Omental fat pad (tissue), 3 donors: ENCODE measurements at regions not wholly inside any gene's neighbourhood (a gene's known extent, or its start where the extent isn't known, plus 50 kb on each side); places are given as distances from the start of the nearest gene placed in this dataset.

Source experiments
- ATAC-seq: fragments of 150-250 bp; one replicate; pipeline ENCODE4 v1.9.1; 2016; ENCODE audit warnings: mild to moderate bottlenecking, moderate library complexity; ENCODE audit not compliant: low FRiP score
- DNase-seq: peaks from one replicate; pipeline ENCODE4 v3.0.0-alpha.2; 2019; ENCODE audit warnings: low spot score
- TF ChIP-seq, protein P1 (sequence below), 3 donors: fragments of 450-650 bp; IDR thresholded peaks; one replicate each; pipeline ENCODE4 v1.5.1; 2016 to 2017; ENCODE audit warnings: antibody characterized with exemption in 3 of 3, mild to moderate bottlenecking in 3 of 3, moderate library complexity in 2 of 3

DNA sequence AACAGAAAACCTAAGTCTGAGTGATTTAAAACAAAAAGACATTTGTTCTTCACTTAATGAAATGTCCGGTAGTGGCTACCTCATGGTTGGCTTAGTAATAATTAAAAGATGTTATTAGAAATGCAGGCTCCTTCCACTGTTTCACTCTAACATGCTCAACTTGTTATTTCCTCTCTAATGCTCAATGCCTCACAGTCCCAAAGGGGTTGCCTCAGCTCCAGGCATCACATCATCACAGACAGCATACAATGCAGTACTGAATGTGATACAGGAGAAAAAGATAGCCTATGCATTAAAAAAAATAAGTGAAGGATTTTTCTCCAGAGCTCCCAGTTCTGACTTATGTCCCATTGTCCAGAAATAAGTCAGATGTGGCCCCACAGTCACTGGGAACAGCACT lies 1077.0 kb upstream of the TMEM132C start:
- TF ChIP-seq, protein P1, sequence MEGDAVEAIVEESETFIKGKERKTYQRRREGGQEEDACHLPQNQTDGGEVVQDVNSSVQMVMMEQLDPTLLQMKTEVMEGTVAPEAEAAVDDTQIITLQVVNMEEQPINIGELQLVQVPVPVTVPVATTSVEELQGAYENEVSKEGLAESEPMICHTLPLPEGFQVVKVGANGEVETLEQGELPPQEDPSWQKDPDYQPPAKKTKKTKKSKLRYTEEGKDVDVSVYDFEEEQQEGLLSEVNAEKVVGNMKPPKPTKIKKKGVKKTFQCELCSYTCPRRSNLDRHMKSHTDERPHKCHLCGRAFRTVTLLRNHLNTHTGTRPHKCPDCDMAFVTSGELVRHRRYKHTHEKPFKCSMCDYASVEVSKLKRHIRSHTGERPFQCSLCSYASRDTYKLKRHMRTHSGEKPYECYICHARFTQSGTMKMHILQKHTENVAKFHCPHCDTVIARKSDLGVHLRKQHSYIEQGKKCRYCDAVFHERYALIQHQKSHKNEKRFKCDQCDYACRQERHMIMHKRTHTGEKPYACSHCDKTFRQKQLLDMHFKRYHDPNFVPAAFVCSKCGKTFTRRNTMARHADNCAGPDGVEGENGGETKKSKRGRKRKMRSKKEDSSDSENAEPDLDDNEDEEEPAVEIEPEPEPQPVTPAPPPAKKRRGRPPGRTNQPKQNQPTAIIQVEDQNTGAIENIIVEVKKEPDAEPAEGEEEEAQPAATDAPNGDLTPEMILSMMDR (IDR thresholded peaks at IDR 0.05), result no peak

DNA sequence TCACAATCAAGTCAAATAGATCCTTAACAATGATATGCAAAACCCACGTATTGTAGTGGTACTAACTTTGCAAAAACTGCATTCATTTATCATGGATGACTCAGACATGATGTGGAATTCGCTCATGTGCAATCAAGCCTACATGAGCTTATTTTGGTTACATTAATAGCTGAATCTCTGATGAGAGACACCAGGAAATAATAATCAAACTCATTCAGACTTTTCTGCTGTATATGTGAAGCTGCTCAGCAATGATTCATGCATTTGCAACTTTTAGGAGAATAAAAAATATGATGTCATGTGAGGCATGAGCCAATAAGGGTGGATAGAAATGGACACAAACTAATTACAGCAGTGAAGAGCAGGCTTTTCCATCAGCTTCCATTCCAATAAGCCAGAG lies 1075.8 kb upstream of the TMEM132C start:
- TF ChIP-seq, protein P1 (IDR thresholded peaks at IDR 0.05), result no peak
- ATAC-seq (no peak), DNase-seq (no peak)

More for the DNA sequence above, 1077.0 kb upstream of the TMEM132C start:
- DNase-seq (no peak), ATAC-seq (no peak)

DNA sequence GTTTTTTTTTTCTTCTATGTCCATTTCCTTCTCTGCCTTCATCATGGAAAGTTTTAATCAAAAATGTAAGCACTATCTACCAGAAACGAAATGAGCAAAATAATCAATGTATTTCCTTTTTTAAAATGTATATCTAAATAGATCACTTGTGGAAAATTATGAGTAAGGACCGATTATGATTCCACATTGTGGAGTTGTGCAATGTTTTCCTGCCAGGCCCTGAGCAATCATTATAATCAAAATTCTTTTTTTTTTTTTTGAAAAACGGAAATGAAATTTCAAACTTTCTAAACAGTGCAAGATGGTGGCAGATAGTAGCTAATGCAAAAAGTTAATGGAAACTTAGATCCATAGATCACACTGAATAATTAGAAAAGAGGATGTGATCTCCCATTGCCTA lies 1074.6 kb upstream of the TMEM132C start:
- ATAC-seq, result no peak
- TF ChIP-seq, protein P1 (IDR thresholded peaks at IDR 0.05), result no peak
- no peak for DNase-seq

DNA sequence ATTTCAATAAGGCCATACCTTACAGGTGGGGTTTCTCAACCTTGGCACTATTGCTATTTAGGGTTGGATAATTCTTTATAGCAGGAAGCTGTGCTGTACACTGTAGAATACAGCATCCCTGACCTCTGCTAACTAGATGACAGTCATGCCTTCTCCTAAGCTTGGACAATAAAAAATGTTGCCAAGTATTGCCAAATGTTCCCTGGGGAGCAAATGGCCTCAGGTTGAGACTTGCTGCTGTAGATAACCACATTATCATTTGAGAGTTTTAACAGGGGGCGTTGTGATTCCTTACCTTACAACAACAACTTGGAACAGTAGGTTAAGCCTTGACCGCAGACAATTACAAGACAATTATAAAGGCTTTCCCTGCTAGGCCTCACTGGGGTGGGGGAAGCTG lies 1073.6 kb upstream of the TMEM132C start:
- DNase-seq (no peak), ATAC-seq (no peak)
- TF ChIP-seq, protein P1 (IDR thresholded peaks at IDR 0.05), result no peak

DNA sequence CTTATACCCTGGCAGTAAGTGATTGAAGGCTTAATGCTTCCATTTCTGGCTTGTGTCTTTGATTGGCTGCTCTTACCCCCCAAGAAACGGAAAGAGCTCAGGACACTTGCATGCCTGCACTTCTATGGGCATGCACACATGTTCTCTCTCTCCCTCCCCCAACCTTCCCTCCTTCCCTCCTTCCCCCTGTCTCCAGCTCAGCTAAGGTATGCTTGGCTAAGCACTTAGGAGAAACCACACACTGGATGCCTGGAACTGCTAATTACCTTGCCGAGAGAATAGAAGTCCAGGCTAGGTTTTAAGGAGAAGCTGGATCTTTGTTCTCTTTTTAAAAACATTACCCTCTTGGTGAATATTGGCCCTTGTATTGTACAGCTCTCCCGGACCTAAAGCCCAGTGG lies 1072.8 kb upstream of the TMEM132C start:
- ATAC-seq, result no peak

DNA sequence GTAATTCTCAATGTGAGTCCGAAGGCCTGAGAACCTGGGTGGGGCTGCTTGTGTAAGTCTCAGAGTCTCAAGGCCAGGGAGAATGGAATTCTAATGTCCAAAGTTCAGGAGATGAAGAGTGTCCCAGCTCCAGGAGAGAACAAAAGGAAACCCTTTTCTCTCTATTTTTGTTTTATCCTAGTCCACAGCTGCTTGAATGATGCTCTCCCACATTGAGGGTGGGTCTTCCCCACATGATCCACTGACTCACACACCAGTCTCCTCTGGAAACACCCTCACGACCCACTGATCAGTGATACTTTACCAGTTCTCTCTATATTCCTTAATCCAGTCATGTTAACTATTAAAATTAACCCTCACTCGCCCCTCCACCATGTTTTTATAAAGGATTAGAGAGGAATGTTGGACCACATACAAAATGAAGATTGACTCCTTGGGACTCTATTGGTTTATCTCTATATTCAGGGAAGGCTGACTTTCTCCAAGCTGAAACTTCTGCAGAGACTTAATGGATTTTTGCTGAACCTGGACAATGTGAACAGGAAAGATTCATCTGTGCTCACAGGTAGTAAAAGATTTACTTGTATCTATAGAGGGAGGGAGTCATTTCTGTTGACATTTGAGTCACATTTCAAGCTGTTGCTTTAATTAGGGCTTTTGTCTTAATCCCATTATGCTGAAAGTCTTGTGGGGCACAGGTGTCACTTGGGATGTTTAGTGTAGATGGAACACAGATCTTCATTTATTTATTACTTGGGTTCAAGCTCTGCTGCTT lies 1061.0 kb upstream of the TMEM132C start:
- DNase-seq, result no peak
- TF ChIP-seq, protein P1 (IDR thresholded peaks at IDR 0.05), result no peak
- ATAC-seq, result no peak

More for the DNA sequence above, 1072.8 kb upstream of the TMEM132C start:
- TF ChIP-seq, protein P1 (IDR thresholded peaks at IDR 0.05), result no peak
- no peak for DNase-seq

DNA sequence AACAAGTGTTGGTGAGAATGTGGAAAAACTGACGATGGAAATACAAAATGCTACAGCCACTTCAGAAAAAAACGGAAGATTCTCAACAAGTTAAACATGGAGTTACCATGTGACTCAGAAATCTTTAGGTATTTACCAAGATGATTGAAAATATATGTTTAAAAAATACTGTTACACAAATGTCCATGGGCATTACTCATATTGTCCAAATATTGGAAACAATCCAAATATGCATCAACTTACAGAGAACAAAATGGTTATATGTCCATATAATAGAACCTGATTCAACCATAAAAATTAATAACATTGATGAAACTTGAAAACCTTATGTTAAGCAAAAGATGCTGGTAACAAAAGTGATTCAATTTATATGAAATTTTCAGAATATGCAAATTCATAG lies 1057.7 kb upstream of the TMEM132C start:
- ATAC-seq, result no peak
- DNase-seq, result no peak
- TF ChIP-seq, protein P1 (IDR thresholded peaks at IDR 0.05), result no peak
